Activated CD4-positive, alpha-beta memory T cell treated with anti-CD3 and anti-CD28 coated beads, Interleukin-2, amount 10 ng/mL, durations not matched to agents 7 days and 5 days (primary cell): ENCODE measurements at regions not wholly inside any gene's neighbourhood (a gene's known extent, or its start where the extent isn't known, plus 50 kb on each side); places are given as distances from the start of the nearest gene placed in this dataset.

Experiments
- CTCF ChIA-PET: fragments of 350-600 bp; sonication (Branson Sonifier 250); formaldehyde crosslinking; loops from one replicate; lab custom pipeline; 2021; ENCODE audit warnings: antibody characterized with exemption, inconsistent platforms; lab: Charles Lee
- POLR2A ChIA-PET: fragments of 350-600 bp; sonication (Branson Sonifier 250); formaldehyde crosslinking; loops from one replicate; lab custom pipeline; 2021; ENCODE audit warnings: antibody characterized with exemption; lab: Charles Lee
- DNase-seq: peaks from one replicate; pipeline ENCODE4 v3.0.0-alpha.2; 2020
- H3K27ac Mint-ChIP-seq: one replicate; pipeline ENCODE4 v1.8.0; 2021; ENCODE audit warnings: mild to moderate bottlenecking, mixed read lengths
- H3K27me3 Mint-ChIP-seq: one replicate; pipeline ENCODE4 v1.8.0; 2021; ENCODE audit warnings: mixed read lengths
- H3K36me3 Mint-ChIP-seq: one replicate; pipeline ENCODE4 v1.8.0; 2021; ENCODE audit warnings: low read depth, mixed read lengths
- H3K4me1 Mint-ChIP-seq: one replicate; pipeline ENCODE4 v1.8.0; 2021; ENCODE audit warnings: mixed read lengths
- H3K4me3 Mint-ChIP-seq: one replicate; pipeline ENCODE4 v1.8.0; 2021; ENCODE audit warnings: mild to moderate bottlenecking, mixed read lengths
- H3K9me3 Mint-ChIP-seq: one replicate; pipeline ENCODE4 v1.8.0; 2021; ENCODE audit warnings: mixed read lengths

DNA sequence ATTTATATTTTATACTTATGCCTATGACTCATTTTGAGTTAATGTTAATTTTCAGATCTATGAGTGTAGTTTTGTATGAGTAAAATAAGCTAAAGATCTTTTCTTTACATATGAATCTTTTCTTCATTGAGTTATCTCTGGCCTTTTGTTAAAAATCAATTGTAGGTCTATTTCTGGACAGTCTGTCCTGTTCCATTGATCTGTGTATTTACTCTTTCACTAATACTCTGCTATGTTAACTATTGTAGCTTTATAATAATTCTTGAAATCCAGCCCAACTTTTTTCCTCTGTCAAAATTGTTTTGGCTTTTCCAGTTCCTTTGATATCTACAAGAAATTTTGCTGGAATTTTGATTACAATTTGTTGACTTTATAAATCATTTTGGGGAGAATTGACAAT lies 177.0 kb downstream of the RBM46 start:
- no peaks in the 10 kb centered on the region for H3K9me3 Mint-ChIP-seq
- H3K27ac Mint-ChIP-seq = no peak overlapping the region
- H3K4me3 Mint-ChIP-seq = no peak overlapping the region
- H3K36me3 Mint-ChIP-seq = no peaks in the 10 kb centered on the region
- no peaks in the 10 kb centered on the region for H3K4me1 Mint-ChIP-seq
- ChIA-PET CTCF (no interaction called here), POLR2A (no interaction called here)
- DNase-seq = no peak
- H3K27me3 Mint-ChIP-seq = no peaks in the 10 kb centered on the region

DNA sequence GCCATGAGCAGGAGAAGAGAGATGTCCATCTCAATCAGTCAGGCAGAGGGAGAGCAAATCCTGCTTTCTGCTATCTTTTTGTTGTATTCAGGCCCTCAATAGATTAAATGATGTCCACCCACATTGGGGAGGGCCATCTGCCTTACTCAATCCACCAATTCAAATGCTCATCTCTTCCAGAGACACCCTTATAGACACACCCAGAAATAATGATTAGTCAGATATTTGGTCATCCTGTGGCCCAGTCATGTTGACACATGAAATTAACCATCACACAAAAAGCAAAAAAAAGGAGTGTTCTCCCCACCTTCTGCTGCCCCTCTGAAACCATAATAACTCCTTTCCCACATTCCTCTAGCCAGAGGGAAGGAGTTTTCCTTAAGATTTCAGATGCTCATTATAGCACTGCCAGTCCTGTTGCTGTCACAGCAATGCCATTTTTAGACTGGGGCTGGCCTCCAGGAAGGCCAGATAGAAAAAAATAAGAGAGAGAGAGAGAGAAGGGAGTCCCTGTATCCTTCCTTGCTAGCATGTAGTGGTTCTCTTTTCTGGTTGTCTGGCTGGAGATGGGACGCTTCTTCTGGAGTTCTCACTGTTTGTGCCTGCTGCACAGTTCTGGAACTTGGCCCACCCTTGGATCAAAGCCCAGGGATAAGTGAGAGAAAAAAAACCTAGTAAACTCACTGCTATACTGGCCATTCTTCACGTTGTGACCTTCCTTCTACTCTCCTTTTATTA lies 177.7 kb downstream of the RBM46 start:
- Mint-ChIP-seq H3K4me3 (no peak overlapping the region), H3K36me3 (no peaks in the 10 kb centered on the region), H3K4me1 (no peaks in the 10 kb centered on the region), H3K27ac (no peak overlapping the region), H3K27me3 (no peaks in the 10 kb centered on the region), H3K9me3 (no peaks in the 10 kb centered on the region)
- no peak for DNase-seq
- CTCF ChIA-PET = no interaction called here
- POLR2A ChIA-PET = no interaction called here

DNA sequence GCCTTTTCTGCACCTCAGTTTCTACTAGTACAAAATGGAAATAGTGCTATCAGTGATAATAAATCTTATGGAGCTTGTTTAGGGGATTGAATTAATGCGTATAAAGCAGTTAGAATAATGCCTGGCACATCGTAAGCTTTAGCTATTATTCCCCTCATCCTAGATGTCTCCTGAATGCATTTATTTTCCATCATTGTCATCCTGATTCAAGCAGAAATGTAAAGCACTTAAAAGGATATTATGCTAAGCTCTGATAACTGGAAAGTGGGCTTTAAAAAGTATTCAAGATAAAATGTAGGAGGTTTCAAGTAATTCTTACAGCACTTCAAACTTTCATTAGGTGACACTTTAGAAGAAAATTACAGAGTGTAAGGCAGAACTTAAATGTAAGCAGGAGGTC lies 178.7 kb downstream of the RBM46 start:
- Mint-ChIP-seq H3K27ac (no peak overlapping the region), H3K4me1 (no peaks in the 10 kb centered on the region), H3K27me3 (no peaks in the 10 kb centered on the region), H3K36me3 (no peaks in the 10 kb centered on the region), H3K9me3 (no peaks in the 10 kb centered on the region), H3K4me3 (no peak overlapping the region)
- POLR2A ChIA-PET = no interaction called here
- CTCF ChIA-PET = no interaction called here
- no peak for DNase-seq

DNA sequence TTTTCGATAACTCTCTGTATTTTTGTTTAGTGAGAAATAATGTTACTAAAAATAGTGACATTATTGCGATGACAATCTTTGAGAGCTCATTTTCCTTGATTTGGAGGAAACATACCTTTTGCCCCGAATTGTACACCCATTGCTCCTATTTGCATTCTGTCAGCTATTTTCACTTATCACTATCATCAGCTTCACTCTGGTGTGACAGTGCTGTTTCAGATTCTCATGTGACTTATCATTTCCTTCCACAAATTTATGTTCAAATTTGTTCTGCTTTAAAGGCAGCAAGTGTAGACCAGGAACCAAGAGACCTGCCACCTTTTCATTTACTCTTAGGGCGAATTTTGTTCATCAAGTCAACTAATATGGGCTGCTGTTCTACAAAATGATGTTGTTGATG lies 179.4 kb downstream of the RBM46 start:
- H3K36me3 Mint-ChIP-seq = no peaks in the 10 kb centered on the region
- H3K4me3 Mint-ChIP-seq = no peak overlapping the region
- H3K4me1 Mint-ChIP-seq = no peaks in the 10 kb centered on the region
- ChIA-PET POLR2A (no interaction called here), CTCF (no interaction called here)
- DNase-seq = no peak
- no peak overlapping the region for H3K27ac Mint-ChIP-seq
- H3K27me3 Mint-ChIP-seq = no peaks in the 10 kb centered on the region
- no peaks in the 10 kb centered on the region for H3K9me3 Mint-ChIP-seq

DNA sequence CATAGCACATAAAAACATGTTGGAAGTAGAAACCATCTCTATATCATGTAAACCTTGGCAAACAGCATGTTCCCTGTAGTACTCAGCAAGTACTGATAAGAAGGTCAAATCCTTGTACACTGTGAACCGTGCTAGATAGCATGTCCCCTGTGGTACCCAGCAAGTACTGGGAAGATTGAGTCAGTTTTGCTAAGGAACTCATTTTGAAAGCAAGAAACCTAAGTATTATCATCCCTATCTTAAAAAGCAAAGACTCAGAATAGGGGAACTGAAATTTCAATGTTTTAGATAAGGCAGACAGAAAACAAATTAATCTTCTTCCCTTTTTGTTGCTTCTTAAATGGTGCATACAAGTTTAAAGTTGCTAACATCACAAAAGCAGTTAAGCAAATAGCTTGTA lies 180.2 kb downstream of the RBM46 start:
- no peaks in the 10 kb centered on the region for H3K36me3 Mint-ChIP-seq
- H3K4me1 Mint-ChIP-seq = no peaks in the 10 kb centered on the region
- peaks cover 2% of the 10 kb centered on the region for H3K27me3 Mint-ChIP-seq
- ChIA-PET POLR2A (no interaction called here), CTCF (no interaction called here)
- H3K9me3 Mint-ChIP-seq = no peaks in the 10 kb centered on the region
- no peak overlapping the region for H3K4me3 Mint-ChIP-seq
- no peak for DNase-seq
- H3K27ac Mint-ChIP-seq = no peak overlapping the region

DNA sequence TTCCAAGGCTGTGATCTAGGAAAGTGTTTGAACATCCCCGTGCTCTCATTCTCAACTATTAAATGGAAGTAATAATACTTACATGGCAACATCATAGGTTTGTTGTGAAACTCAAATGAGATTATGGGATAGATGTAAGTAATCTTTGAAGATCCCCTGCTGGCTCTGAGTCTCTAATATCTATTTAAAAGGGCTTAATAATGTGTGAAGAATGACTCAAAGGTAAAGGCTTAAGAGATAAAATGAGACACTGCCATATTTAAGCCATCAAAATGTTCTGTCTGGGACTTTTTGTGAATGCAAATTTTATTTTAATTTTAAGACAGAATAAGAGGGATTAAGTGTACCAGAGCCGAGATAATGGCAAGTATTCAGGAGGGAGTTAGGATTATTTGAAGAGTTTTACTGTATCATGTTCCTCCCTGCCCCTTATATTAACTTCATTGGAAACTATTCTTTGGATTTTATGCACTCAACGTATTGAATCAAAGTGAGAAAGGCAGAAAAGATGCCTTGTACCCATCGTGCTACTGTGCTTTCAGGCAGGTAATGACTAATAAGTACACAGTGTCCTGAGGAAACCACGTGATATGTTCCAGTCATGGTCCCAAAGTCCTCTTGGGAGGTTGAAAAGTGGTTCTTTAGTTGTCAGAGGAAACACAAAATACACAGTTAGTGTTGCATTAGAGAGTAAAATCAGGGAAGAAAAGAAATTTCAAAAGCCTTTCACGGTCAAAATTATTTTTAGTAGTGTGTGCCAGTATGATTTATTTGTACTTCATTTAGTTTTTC lies 192.4 kb downstream of the RBM46 start:
- H3K27me3 Mint-ChIP-seq = no peaks in the 10 kb centered on the region
- POLR2A ChIA-PET = no interaction called here
- DNase-seq = no peak
- H3K9me3 Mint-ChIP-seq = no peaks in the 10 kb centered on the region
- no peaks in the 10 kb centered on the region for H3K36me3 Mint-ChIP-seq
- no peaks in the 10 kb centered on the region for H3K4me1 Mint-ChIP-seq
- CTCF ChIA-PET = no interaction called here
- no peak overlapping the region for H3K4me3 Mint-ChIP-seq
- H3K27ac Mint-ChIP-seq = no peak overlapping the region

DNA sequence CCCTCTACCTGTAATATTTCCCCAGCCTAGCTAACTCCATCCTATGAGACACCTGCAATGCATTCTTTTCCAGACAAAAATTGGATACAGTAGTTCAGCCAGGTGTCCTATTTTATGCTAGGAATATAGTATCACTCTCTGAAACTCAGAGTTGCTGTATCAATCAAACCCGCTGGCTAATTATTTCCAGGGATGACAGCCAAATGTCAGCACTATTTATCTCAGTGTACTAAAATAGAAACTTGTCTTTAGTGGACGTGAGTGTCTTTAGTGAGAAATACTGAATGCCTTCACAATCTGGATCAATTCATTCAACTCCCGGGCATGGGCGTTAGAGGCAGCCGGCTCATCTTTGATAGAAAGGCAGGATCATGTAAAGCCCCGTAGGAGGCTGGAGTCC lies 196.2 kb downstream of the RBM46 start:
- ChIA-PET POLR2A (no interaction called here), CTCF (no interaction called here)
- H3K4me1 Mint-ChIP-seq = no peaks in the 10 kb centered on the region
- H3K27ac Mint-ChIP-seq = no peak overlapping the region
- no peak for DNase-seq
- no peaks in the 10 kb centered on the region for H3K9me3 Mint-ChIP-seq
- no peak overlapping the region for H3K4me3 Mint-ChIP-seq
- H3K36me3 Mint-ChIP-seq = no peaks in the 10 kb centered on the region
- peaks cover 4% of the 10 kb centered on the region for H3K27me3 Mint-ChIP-seq

DNA sequence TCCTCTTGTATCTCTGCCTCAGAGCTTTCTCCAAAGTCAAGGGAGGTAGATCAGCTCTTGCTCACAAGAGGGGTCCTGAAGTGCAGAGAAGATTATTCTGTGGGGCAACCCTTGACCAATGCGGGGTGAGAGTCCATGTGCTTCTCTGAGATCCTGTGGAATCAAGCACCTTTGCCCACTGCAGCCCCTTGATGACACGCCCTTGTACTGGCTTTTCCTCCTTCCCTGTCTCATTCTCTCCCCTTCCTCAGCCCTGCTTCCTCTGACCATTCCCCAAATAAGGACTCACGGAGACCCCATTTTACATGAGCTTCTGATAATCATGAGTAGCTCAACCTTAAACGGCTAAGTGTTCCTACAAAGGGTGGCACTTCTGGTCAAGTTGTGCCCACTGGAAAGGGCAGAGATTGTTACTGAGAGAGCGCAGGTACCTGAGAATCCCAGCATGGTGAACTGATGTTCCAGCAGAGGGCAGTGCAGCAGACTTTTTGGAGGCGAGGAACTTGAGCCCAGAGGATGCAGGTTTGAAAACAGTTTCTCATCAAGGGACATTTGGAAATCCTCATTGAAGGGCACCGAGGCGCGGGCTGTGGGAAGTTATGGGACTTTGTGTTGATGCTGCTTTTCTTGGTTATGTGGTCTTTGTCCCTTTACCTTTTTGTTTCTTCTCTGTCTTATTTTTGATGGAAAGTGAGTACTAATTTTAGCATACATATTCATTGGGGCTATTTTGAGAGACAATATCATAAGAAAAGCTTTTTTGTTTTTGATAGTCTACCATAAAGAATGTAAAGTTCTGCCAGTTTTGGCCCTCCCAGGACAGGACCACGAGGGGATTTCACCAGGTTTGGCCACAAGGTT lies 201.3 kb downstream of the RBM46 start:
- POLR2A ChIA-PET = no interaction called here
- Mint-ChIP-seq H3K36me3 (no peaks in the 10 kb centered on the region), H3K27me3 (peaks cover 4% of the 10 kb centered on the region), H3K4me3 (no peak overlapping the region), H3K9me3 (no peaks in the 10 kb centered on the region), H3K4me1 (no peaks in the 10 kb centered on the region), H3K27ac (no peak overlapping the region)
- DNase-seq = peak; percentile 32
- CTCF ChIA-PET = interaction anchor here (1.0 to 1.6 kb wide), 2 partner anchors 17 to 359 kb away, joined by 3 to 10 read pairs; no protein-coding TSS in a partner anchor

DNA sequence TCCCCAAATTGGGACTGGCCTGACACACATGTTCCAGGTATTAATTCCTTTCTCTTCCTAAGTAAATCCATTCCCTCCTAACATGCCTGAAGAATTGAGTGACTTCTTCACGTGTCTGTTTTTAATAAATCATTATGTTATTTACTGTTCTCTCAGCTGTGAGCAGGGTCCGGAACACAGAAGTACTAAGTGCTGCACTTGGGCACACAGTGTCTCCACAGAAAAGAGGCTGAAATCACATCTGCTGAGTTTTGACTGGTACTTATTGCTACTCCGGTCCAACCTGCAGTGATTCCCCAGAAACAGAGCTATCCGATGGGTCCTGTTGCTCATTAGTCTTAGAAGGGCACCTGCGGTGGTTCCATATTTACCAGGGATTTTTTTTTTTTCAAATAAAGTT lies 202.6 kb downstream of the RBM46 start:
- H3K4me1 Mint-ChIP-seq = no peaks in the 10 kb centered on the region
- CTCF ChIA-PET = no interaction called here
- DNase-seq = no peak
- H3K27ac Mint-ChIP-seq = no peak overlapping the region
- no peaks in the 10 kb centered on the region for H3K9me3 Mint-ChIP-seq
- H3K4me3 Mint-ChIP-seq = no peak overlapping the region
- H3K36me3 Mint-ChIP-seq = no peaks in the 10 kb centered on the region
- peaks cover 4% of the 10 kb centered on the region for H3K27me3 Mint-ChIP-seq
- POLR2A ChIA-PET = no interaction called here

DNA sequence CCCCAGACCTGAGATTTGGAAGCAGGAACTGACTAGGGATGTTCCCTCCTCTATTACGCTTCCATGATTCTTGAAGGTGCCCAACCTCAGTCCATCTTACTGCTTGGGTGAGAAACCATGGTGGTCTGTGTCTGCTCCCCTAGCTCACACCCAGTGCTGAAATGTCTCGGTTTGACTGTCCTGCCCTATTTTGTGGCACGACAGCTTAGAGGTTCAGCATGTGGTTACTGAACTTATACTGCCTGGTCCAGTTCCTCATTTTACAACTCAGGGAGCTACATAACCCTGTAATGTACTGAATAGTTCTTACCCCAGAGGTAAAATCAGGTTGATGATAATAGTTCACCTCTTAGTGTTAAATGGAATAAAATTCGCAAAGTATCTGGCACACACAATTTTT lies 203.1 kb downstream of the RBM46 start:
- Mint-ChIP-seq H3K27me3 (peaks cover 4% of the 10 kb centered on the region), H3K27ac (no peak overlapping the region), H3K36me3 (no peaks in the 10 kb centered on the region), H3K4me1 (no peaks in the 10 kb centered on the region), H3K4me3 (no peak overlapping the region), H3K9me3 (no peaks in the 10 kb centered on the region)
- CTCF ChIA-PET = no interaction called here
- POLR2A ChIA-PET = no interaction called here
- no peak for DNase-seq

DNA sequence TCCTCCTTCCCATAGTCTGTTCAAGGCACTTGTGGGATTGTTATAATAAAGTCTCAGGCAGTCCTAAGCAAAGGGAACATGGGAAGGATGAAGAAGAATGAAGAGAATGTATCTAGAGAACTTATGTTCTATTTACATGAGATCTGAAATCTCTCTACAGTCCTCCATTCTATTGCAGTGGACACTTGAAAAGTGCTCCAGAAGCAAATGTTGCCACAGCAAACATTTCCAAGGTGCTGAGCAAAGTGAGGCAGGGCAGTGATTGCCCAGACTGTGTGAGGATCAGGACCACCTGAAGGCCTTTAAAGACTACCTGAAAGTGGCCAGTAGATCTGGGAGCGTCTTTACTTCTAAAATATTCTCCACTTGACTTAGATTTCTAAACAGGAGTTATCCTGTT lies 203.5 kb downstream of the RBM46 start:
- POLR2A ChIA-PET = no interaction called here
- H3K4me1 Mint-ChIP-seq = no peaks in the 10 kb centered on the region

DNA sequence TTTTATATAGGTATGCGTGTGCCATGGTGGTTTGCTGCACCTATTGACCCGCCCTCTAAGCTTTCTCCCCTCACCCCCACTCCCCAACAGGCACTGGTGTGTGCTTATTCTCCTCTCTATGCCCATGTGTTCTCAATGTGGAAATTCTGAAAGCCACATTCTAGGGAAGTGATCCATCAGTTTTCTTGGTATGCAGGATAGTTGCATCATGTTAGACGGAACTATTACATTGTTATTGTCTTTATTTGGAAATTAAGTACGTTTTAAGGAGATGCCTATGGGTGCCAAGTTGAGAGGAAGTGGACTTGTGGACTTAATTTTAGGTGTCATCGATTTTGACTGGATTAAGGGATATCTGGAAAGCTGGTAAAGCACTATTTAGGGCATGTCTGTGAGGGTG lies 204.6 kb downstream of the RBM46 start:
- Mint-ChIP-seq H3K27ac (no peak overlapping the region), H3K4me3 (no peak overlapping the region), H3K4me1 (no peaks in the 10 kb centered on the region), H3K36me3 (no peaks in the 10 kb centered on the region), H3K27me3 (no peaks in the 10 kb centered on the region), H3K9me3 (no peaks in the 10 kb centered on the region)
- ChIA-PET POLR2A (no interaction called here), CTCF (no interaction called here)
- DNase-seq = no peak

More for the DNA sequence above, 203.5 kb downstream of the RBM46 start:
- Mint-ChIP-seq H3K27me3 (peaks cover 4% of the 10 kb centered on the region), H3K27ac (no peak overlapping the region), H3K36me3 (no peaks in the 10 kb centered on the region), H3K9me3 (no peaks in the 10 kb centered on the region), H3K4me3 (no peak overlapping the region)
- DNase-seq = no peak
- CTCF ChIA-PET = no interaction called here

DNA sequence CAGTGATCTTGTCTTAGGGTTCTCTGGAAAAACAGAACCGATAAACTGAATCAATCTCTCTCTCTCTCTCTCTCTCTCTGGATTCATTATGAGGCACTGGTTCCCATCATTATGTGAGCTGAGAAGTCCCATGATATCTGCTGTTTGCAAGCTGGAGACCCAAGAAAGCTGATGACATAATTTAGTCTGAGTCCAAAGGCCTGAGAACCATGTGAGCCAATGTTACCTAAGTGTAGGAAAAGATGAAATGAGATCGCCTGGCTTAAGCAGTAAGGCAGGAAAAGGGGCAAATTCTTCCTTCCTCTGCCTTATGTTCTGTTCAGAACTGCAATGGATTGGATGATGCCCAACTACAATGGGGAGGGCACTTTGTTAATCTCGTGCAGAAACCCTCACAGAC lies 207.4 kb downstream of the RBM46 start:
- Mint-ChIP-seq H3K9me3 (no peaks in the 10 kb centered on the region), H3K27ac (no peak overlapping the region), H3K27me3 (no peaks in the 10 kb centered on the region), H3K4me3 (no peak overlapping the region), H3K4me1 (no peaks in the 10 kb centered on the region), H3K36me3 (no peaks in the 10 kb centered on the region)
- CTCF ChIA-PET = no interaction called here
- POLR2A ChIA-PET = no interaction called here
- DNase-seq = no peak
